ENCODE measurements at regions not wholly inside any gene's neighbourhood (a gene's known extent, or its start where the extent isn't known, plus 50 kb on each side); places are given as distances from the start of the nearest gene placed in this dataset.

DNA sequence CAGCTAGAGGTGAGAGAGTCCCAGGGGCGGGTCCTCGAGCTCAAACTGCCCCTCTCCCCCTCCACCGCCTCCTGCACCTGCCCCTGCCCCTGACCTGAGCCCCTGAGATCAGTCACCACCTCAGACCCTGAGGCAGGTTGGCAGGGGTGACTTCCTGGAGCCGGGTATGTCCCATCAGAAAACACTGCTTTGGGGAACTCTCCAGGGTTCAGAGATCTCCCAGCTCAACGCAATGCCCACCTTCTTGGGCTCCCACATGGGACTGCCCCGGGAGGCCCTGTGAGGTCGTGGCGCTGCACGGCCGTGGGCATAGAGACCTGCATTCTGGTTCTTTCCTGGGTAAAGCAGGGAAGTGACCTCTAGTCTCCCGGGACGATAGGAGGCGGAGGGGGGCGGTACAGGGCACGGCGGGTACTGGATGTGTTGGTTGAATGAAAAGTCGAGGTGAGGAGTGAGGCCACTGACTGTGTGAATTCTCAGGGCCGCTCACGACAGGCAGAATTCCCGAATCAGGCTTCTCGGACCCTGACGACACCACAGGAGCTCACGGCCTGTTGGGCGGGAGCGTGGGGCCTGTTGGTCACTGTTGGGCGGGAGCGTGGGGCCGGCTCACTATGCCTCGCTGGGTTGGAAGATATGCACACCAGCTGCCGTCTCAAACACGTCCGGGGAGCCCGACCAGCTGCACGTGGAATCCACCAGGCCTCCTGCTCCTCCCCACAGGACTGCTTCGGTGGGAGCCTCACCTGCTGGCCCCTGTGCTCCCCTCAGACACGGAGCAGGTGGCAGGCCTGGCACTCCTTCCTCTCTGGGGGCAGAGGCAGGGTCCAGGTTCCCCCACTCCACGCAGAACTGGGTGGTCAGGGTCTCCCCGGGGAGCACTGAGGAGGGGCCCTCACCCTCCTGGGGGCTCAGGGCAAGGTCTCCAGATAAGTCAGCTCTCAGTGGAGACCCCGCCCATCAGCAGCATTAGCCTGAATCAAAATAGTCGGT is 178.0 kb upstream of the PPP1R26 start:
- no peaks in the 10 kb centered on the region for H3K36me3 Mint-ChIP-seq
- no peak overlapping the region for H3K27ac ChIP-seq
- no peak overlapping the region for H3K4me3 Mint-ChIP-seq

DNA sequence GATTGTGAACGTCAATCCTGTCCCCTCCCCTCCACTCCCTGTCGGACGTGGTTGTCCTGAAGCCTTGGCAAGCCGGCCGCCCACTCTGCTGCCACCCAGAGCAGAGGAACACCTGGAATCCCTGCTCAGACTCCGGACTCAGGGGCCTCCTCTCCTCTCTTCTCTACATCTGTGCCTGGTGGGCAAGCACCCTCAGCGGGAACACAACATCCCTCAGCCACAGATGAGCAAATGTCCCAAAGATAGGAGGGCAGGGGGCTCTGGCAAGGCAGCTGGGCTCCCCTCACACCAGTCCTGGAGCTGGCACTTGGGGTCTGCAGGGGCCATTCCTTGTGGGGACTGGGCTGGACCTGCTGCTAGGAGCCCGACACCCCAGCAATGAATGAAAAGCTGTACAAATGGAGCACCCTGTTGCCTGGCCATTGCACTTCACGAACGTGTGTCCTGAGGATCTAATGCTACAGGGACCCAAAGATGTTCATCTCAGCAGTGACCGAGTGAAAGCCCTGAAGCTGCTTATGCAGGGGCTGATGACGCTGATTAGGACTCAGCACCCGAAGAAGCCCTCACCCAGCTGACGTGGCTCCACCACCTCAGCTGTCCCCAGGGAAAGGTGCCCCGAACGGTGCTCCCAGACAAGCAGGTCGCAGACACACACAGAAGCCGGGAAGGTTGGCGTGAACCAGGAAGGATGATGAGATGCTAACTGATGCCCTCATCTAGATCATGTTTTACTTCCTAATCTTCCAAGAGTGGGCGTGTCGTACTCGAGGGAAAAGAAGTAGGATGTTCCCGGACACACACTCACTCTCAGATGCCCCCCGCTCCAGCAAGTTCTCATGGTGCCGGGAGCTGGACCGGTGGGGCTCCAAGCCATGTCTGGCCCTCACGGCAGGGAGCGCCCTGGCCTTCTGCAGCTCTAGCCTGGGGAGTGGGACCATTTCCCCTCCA is 177.0 kb upstream of the PPP1R26 start:
- TF ChIP-seq EZH2 (IDR thresholded peaks at IDR 0.05) = no peak
- H3K27me3 Mint-ChIP-seq (ENCODE audit: insufficient read depth, low read depth) = peaks cover 18% of the 10 kb centered on the region
- Histone ChIP-seq H3F3A (ENCODE audit: low read depth) (no peaks in the 10 kb centered on the region), H3K4me2 (no peak overlapping the region), H3K27ac (no peak overlapping the region), H4K20me1 (ENCODE audit: low read depth) (no peaks in the 10 kb centered on the region), H3K4me3 (no peak overlapping the region), H3K36me3 (no peaks in the 10 kb centered on the region), H3K9me3 (ENCODE audit: low read depth) (no peaks in the 10 kb centered on the region), H2AFZ (replicated peaks) (no peak overlapping the region), H3K4me1 (no peaks in the 10 kb centered on the region), H3K79me2 (ENCODE audit: low read depth) (no peaks in the 10 kb centered on the region), H3K9ac (no peak overlapping the region), H3K27me3 (no peaks in the 10 kb centered on the region)
- H3K9me3 Mint-ChIP-seq = peaks cover 5% of the 10 kb centered on the region
- H3K4me1 Mint-ChIP-seq = peaks cover 4% of the 10 kb centered on the region
- no peaks in the 10 kb centered on the region for H3K36me3 Mint-ChIP-seq
- no peak for DNase-seq (ENCODE audit: low spot score)
- no peak overlapping the region for H3K27ac Mint-ChIP-seq
- no peak overlapping the region for H3K4me3 Mint-ChIP-seq

More for the DNA sequence above, 178.0 kb upstream of the PPP1R26 start:
- no peak overlapping the region for H3K4me3 ChIP-seq
- H3K79me2 ChIP-seq (ENCODE audit: low read depth) = no peaks in the 10 kb centered on the region
- no peaks in the 10 kb centered on the region for H3F3A ChIP-seq (ENCODE audit: low read depth)
- TF ChIP-seq EZH2 (IDR thresholded peaks at IDR 0.05) = no peak
- no peak for TF ChIP-seq EZH2phosphoT487 (IDR thresholded peaks at IDR 0.05)
- TF ChIP-seq, protein P1, sequence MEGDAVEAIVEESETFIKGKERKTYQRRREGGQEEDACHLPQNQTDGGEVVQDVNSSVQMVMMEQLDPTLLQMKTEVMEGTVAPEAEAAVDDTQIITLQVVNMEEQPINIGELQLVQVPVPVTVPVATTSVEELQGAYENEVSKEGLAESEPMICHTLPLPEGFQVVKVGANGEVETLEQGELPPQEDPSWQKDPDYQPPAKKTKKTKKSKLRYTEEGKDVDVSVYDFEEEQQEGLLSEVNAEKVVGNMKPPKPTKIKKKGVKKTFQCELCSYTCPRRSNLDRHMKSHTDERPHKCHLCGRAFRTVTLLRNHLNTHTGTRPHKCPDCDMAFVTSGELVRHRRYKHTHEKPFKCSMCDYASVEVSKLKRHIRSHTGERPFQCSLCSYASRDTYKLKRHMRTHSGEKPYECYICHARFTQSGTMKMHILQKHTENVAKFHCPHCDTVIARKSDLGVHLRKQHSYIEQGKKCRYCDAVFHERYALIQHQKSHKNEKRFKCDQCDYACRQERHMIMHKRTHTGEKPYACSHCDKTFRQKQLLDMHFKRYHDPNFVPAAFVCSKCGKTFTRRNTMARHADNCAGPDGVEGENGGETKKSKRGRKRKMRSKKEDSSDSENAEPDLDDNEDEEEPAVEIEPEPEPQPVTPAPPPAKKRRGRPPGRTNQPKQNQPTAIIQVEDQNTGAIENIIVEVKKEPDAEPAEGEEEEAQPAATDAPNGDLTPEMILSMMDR (IDR thresholded peaks at IDR 0.05) = no peak
- no peak overlapping the region for H3K4me2 ChIP-seq
- no peaks in the 10 kb centered on the region for H3K4me1 ChIP-seq
- no peaks in the 10 kb centered on the region for H4K20me1 ChIP-seq (ENCODE audit: low read depth)
- H3K27me3 ChIP-seq = no peaks in the 10 kb centered on the region
- H3K27ac Mint-ChIP-seq = no peak overlapping the region
- H3K27me3 Mint-ChIP-seq (ENCODE audit: insufficient read depth, low read depth) = peaks cover 21% of the 10 kb centered on the region
- peaks cover 3% of the 10 kb centered on the region for H3K4me1 Mint-ChIP-seq
- H3K9me3 Mint-ChIP-seq = peaks cover 5% of the 10 kb centered on the region
- no peak overlapping the region for H2AFZ ChIP-seq (replicated peaks)
- no peaks in the 10 kb centered on the region for H3K36me3 ChIP-seq
- no peak for DNase-seq (ENCODE audit: low spot score)
- H3K9ac ChIP-seq = no peak overlapping the region
- no peaks in the 10 kb centered on the region for H3K9me3 ChIP-seq (ENCODE audit: low read depth)

DNA sequence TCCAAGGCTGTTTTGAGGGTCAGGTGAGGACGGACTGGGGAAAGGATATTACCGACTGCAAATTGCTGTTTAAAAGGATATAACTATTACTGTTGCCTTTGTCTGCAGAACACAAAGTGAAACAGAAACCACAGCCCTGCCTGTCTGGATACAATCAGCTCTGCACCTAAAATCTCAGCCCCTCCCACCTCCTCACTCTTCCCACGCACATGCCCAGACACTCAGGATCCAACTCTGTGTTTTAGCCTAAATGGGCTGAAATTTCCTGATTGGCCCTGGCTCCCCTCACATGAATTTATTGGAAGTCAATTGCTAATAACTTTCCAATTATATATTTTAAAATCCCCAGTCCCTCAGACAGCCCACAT is 176.3 kb upstream of the PPP1R26 start:
- H3K27ac ChIP-seq = no peak overlapping the region
- no peaks in the 10 kb centered on the region for H3K36me3 ChIP-seq
- H3F3A ChIP-seq (ENCODE audit: low read depth) = no peaks in the 10 kb centered on the region
- H3K9me3 ChIP-seq (ENCODE audit: low read depth) = no peaks in the 10 kb centered on the region
- Mint-ChIP-seq H3K4me3 (no peak overlapping the region), H3K36me3 (no peaks in the 10 kb centered on the region), H3K9me3 (peaks cover 5% of the 10 kb centered on the region), H3K27ac (no peak overlapping the region), H3K4me1 (peaks cover 4% of the 10 kb centered on the region), H3K27me3 (ENCODE audit: insufficient read depth, low read depth) (peaks cover 16% of the 10 kb centered on the region)
- no peak for DNase-seq (ENCODE audit: low spot score)
- TF ChIP-seq, protein P1 (IDR thresholded peaks at IDR 0.05) = no peak
- TF ChIP-seq EZH2 (IDR thresholded peaks at IDR 0.05) = no peak
- TF ChIP-seq EZH2phosphoT487 (IDR thresholded peaks at IDR 0.05) = no peak
- no peak overlapping the region for H3K4me2 ChIP-seq
- no peaks in the 10 kb centered on the region for H3K79me2 ChIP-seq (ENCODE audit: low read depth)
- H3K27me3 ChIP-seq = no peaks in the 10 kb centered on the region
- no peaks in the 10 kb centered on the region for H4K20me1 ChIP-seq (ENCODE audit: low read depth)
- H2AFZ ChIP-seq (replicated peaks) = no peak overlapping the region
- H3K4me3 ChIP-seq = no peak overlapping the region
- no peak overlapping the region for H3K9ac ChIP-seq
- no peaks in the 10 kb centered on the region for H3K4me1 ChIP-seq
